GM20431 (cell line): ENCODE measurements at regions not wholly inside any gene's neighbourhood (a gene's known extent, or its start where the extent isn't known, plus 50 kb on each side); places are given as distances from the start of the nearest gene placed in this dataset.

Source experiments
- in situ Hi-C: fragments of 300-500 bp; cut with MseI, MboI; formaldehyde crosslinking; loops from one replicate; pipeline ENCODE4 v1.15.0; 2020; ENCODE audit warnings: low sequenced_read_pairs; ENCODE audit not compliant: unreplicated experiment

- in situ Hi-C loops = no loop called here
Measured at GRCh38 chr1:218700666-218701065, 355.5 kb downstream of the TGFB2 start.

DNA sequence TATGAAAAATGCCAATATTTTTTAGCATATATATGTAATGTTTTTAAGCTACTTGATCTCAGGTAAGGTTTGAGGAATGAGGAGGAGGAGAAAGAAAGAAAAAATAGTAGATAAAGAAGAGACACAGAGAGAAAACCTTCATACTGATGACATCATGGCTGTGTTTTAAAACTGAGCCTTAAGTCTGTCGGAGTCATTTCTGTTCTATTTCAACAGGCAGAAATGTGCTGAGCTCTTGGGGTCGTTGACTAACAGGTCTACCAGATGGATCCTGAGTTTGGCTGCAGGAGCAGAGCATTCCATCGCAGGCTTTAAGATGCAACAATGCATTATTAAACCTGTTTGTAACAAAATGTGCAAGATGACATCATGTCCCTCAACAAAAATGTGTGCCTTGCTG, 356.0 kb downstream of the TGFB2 start:
- in situ Hi-C loops = no loop called here

DNA sequence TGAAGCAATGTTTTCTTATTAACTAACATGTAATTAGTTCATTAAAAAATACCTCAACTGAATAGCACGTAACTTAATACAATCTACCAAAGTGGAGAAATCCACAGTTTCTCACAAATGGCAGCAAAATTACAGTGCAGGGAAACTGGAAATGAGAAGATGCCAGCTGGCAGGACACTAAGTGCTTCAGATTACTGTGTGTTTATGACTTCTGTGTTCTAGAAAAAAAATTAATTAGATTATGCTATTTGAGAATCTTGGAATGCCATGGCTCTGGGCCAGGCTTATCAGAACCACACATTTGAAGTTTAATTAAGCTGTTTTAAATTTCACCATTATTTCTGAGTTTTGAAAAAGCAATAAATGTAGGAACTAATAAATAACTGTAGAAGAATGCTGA, 357.6 kb downstream of the TGFB2 start:
- in situ Hi-C loops = no loop called here

GRCh38 chr1:218703836-218704235, 358.7 kb downstream of the TGFB2 start:
- in situ Hi-C loops = no loop called here

GRCh38 chr1:218705391-218705790, 360.3 kb downstream of the TGFB2 start:
- in situ Hi-C loops = no loop called here

DNA sequence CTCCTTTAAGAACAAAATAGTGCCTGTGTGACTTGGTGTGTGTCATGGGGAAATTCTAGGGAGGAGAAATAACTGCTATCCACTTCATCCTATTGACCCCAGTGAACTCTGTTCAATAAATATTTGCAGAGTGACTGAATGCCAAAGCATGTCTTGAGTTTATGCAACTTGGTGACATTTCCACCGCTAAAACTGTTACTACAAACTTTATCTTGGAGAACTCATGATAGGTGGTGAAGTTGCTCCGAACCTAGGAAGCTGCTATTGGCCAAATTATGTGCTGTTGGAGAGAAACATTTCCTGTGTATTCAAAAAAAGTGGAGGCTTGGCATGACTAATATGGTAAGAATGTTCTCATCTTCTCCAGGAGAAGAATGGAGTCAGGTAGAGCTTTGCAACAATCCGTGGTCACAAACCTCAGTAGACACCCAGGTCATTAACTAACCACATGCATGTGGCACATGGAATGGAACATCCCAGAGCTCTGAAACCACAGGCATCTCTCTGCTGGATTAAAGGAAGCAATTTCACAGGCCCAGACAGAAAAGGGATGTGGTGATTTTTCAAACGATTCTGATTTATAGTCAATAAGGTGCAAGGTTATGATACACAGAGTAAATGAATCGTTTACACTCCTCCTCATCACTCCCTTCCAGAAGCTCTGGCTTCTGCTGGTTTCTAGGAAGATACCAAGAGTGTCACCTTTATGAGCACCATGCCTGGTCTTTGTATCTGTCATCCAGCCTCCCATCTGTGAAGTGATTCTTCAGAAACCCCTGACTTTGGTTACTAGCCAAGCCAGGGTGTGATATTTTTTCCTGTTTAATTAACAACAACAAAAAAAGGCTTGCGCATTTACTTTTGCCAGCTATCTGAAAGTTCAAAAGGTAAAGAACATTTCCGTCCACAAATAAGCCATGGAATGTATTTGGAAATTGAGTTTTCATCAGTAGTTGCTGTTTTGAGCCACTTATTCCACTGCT, 361.1 kb downstream of the TGFB2 start:
- in situ Hi-C loops = no loop called here

DNA sequence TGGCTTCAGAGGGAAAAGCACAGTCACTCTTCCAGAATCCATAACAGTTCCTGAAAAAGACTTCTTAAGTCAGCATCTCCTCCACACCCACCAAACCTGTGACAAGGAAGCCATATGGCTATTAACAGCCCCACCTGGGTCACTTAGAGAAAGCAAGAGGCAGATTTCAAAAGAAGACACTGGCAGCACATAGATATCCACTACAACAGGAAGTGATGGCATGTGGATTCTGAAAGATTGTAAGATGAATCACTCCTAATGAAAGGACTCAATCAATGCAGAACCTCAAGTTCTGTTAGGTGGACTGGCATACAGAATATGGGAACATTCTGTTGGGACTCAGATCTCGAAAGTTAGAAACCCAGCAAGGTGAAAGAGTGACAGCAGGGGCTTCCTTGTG, 365.9 kb downstream of the TGFB2 start:
- in situ Hi-C loops = no loop called here

DNA sequence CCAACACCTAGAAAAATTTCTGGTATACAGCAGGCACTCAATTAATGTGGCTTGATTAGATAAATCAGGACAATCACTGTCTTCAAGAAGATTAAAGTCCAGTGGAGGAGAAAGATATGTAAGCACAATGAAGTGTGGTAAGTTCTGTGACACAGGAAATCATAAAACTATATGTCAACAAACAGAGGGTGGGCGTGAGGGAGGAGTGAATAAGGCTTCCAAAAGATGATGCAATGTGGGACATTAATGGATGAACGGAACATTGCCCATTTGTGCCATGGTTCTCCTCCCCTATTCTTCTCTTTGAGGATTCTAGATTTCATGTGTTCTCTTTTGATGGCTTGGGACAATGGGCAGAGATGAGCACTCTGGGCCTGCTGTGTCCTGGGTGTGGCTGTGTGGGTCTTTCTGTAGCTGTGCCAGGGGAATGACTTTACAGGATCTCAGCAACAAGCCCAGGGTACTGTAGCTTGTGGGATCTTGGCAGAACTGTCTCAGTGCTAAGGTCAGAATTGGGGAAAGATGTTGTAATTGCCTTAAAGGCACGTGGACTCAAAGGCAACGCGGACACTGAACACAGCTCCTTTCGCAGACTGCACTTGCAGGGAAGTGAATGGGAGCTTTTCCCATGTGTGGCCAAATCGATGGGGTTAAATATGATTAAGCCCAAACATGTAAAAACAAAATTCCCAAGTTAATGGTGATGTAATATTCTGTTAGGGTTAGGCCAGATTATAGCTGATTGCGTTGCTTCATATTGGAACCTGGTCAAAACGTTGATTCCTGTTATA, 366.9 kb downstream of the TGFB2 start:
- in situ Hi-C loops = no loop called here

- in situ Hi-C loops = no loop called here
Measured at GRCh38 chr1:218712677-218713076, 367.5 kb downstream of the TGFB2 start.

DNA sequence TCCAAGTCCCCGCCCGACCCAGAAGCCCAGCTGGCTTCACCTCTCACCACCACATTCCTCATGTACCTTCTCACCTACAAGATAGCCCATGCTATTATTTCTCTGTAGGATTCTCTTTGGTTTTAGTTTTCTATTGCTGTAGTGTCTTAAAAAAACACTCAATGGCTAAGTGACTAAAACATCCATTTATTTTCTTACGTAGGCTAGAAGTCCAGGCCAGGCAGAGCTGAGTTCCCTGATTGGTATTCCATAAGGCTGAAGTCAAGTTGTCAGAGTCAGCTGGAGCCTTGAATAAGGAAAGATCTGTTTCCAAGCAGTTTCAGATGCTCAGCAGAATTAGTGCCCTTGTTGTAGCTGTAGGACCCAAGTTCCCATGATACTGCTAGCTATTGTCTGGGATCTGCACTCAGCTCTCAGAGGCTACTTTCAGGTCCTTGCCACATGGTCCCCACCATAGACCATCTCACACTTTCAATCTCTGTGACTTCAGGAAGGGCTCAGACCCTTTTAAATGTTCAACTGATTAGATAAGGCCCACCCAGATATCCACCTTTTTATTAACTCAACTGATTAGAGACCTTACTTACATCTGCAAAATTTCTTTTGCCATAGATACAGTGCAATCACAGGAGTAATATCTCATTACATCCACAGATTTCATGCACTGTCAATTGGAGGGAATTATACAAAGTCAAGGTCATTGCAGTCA, 371.0 kb downstream of the TGFB2 start:
- in situ Hi-C loops = no loop called here

- in situ Hi-C loops = no loop called here
Measured at GRCh38 chr1:218717575-218717974, 372.4 kb downstream of the TGFB2 start.

DNA sequence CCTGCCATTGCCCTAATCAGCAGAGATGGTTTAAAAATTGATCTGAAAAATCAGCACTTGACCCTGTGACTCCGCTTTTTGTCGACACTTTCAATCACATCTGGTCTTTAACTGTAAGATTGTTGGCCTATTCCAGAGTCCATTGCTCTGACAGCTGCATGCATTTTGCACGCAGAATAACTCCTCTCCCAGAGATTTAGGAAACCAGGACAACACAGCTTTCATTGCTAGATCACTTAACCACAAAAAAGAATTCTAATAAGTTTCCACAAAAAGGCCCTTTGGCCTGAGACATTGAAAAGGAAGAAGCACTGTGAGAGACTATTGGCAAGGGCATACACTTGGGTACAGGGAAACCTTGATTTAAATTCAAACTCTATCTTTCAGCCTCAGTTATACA, 373.1 kb downstream of the TGFB2 start:
- in situ Hi-C loops = no loop called here

GRCh38 chr1:218718977-218719376, 373.8 kb downstream of the TGFB2 start:
- in situ Hi-C loops = no loop called here

GRCh38 chr1:218728898-218729565, 383.9 kb downstream of the TGFB2 start:
- in situ Hi-C loops = no loop called here

- in situ Hi-C loops = no loop called here
Measured at GRCh38 chr1:218735436-218736032, 390.4 kb downstream of the TGFB2 start.

- in situ Hi-C loops = no loop called here
Measured at GRCh38 chr1:218739426-218739825, 394.3 kb downstream of the TGFB2 start.

DNA sequence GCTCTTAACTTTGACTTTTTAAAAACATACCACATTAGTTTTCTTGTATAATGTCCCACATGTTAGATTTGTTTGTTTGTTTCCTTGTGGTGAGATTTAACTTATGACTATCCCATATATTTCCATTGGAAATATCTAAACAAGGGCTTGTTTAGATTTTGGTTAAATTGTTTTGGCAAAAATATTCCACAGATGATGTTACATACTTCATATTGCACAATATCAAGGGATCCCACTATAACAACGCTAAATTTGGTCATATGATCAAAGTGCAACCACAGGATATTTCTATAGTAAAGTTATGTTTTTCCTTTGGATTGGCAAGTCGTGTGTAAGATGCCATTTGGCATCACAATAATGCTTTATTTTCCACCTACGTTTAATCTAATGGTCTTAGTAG, 396.7 kb downstream of the TGFB2 start:
- in situ Hi-C loops = no loop called here

DNA sequence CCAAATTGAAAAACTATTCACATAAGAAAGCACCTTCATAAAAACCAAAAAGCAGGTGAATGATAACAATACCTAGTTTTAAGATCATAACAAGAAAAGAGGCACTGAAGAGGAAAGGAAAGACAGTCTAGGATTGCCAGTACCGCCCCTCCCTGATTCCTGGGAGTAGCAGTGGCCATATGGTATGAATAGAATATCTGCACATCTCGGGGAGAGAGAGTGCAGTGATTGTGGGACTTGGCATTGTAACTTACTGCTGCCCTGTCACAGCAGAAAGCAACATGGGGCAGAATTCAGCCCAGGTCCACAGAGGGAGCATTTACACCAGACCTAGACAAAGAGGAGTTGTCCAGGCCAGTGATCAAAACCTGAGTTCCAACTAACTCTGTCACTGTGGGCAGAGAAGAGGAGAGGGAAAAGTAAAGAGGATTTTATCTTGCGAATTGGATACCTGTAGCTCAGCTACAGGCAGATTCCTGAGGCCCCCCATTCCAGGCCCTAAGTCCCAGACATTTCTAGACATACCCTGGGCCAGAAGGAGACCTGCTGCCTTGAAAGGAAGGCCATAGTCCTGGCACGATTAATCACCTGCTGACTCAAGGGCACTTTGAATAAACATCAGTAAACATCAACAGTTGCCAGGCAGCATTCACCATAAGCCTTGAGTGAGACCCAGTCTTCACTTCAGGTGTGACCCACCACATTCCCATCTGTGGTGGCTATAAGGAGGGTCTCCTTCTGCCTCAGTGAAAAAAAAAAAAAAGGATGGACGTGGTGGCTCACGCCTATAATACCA, 397.5 kb downstream of the TGFB2 start:
- in situ Hi-C loops = no loop called here
